ENCODE measurements at regions not wholly inside any gene's neighbourhood (a gene's known extent, or its start where the extent isn't known, plus 50 kb on each side); places are given as distances from the start of the nearest gene placed in this dataset.

DNA sequence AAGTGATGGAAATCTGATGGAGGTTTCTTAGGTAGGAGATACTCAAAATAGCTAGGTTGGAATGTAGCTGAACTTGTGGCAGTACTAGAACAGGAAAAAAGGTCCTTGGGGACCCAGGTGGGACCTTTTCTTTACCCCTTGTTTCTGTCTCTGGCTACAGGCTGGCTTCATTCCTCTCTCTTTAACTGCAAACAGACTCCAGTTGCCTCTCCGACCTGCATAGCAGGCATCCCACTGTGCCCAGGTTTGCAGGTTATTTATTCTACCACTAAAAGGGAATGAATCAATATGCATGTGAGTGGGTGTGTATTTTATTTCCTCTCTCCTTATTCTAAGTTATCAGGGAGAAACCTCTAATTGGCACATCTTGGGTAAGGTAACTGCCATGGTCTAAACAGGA, 758.1 kb downstream of the MED13L start:
- TF ChIP-seq POLR2A (IDR thresholded peaks at IDR 0.05) (no peak), CTCF (IDR thresholded peaks at IDR 0.05) (no peak)

Measured in upper lobe of left lung (tissue), 4 donors.